ENCODE measurements at regions not wholly inside any gene's neighbourhood (a gene's known extent, or its start where the extent isn't known, plus 50 kb on each side); places are given as distances from the start of the nearest gene placed in this dataset.
"Not testable (repeated sequence)": the region's sequence is repeated elsewhere in the genome, so short reads cannot be mapped to it uniquely, and the experiment has no call there.

- peak; percentile 72 for DNase-seq (ENCODE audit: low read depth)
These were observed 396.2 kb upstream of the SLC35B3 start for GRCh38 chr6:8831366-8832152.

GRCh38 chr6:8830794-8831193, 395.4 kb upstream of the SLC35B3 start:
- DNase-seq (ENCODE audit: low read depth) = no peak

- DNase-seq (ENCODE audit: low read depth) = no peak
These were observed 394.5 kb upstream of the SLC35B3 start for GRCh38 chr6:8829796-8830195.

- no peak for DNase-seq (ENCODE audit: low read depth)
These were observed 394.0 kb upstream of the SLC35B3 start for GRCh38 chr6:8829296-8829695.

- DNase-seq (ENCODE audit: low read depth) = no peak
These were observed 393.0 kb upstream of the SLC35B3 start for GRCh38 chr6:8828376-8828775.

- DNase-seq (ENCODE audit: low read depth) = no peak
These were observed 390.4 kb upstream of the SLC35B3 start for GRCh38 chr6:8825726-8826125.

- DNase-seq (ENCODE audit: low read depth) = no peak
These were observed 386.6 kb upstream of the SLC35B3 start for GRCh38 chr6:8821981-8822381.

- DNase-seq (ENCODE audit: low read depth) = no peak
These were observed 385.0 kb upstream of the SLC35B3 start for GRCh38 chr6:8820313-8820712.

GRCh38 chr6:8819446-8819845, 384.1 kb upstream of the SLC35B3 start:
- no peak for DNase-seq (ENCODE audit: low read depth)

GRCh38 chr6:8814440-8815000, 379.2 kb upstream of the SLC35B3 start:
- no peak for DNase-seq (ENCODE audit: low read depth)

- DNase-seq (ENCODE audit: low read depth) = no peak
These were observed 375.0 kb upstream of the SLC35B3 start for GRCh38 chr6:8810325-8810724.

- DNase-seq (ENCODE audit: low read depth) = no peak
These were observed 374.3 kb upstream of the SLC35B3 start for GRCh38 chr6:8809662-8810061.

- no peak for DNase-seq (ENCODE audit: low read depth)
These were observed 367.9 kb upstream of the SLC35B3 start for GRCh38 chr6:8803181-8803760.

- not testable (repeated sequence) for DNase-seq (ENCODE audit: low read depth)
These were observed 367.1 kb upstream of the SLC35B3 start for GRCh38 chr6:8802397-8802796.

- DNase-seq (ENCODE audit: low read depth) = no peak
These were observed 359.1 kb upstream of the SLC35B3 start for GRCh38 chr6:8794420-8794819.

GRCh38 chr6:8789878-8790277, 354.5 kb upstream of the SLC35B3 start:
- no peak for DNase-seq (ENCODE audit: low read depth)

- DNase-seq (ENCODE audit: low read depth) = no peak
These were observed 349.9 kb upstream of the SLC35B3 start for GRCh38 chr6:8785223-8785622.

GRCh38 chr6:8783191-8783590, 347.8 kb upstream of the SLC35B3 start:
- no peak for DNase-seq (ENCODE audit: low read depth)

- DNase-seq (ENCODE audit: low read depth) = no peak
These were observed 345.3 kb upstream of the SLC35B3 start for GRCh38 chr6:8780653-8781052.

- DNase-seq (ENCODE audit: low read depth) = no peak
These were observed 329.4 kb upstream of the SLC35B3 start for GRCh38 chr6:8764733-8765132.

GRCh38 chr6:8760951-8761350, 325.6 kb upstream of the SLC35B3 start:
- no peak for DNase-seq (ENCODE audit: low read depth)

- no peak for DNase-seq (ENCODE audit: low read depth)
These were observed 323.1 kb upstream of the SLC35B3 start for GRCh38 chr6:8758412-8758811.

- no peak for DNase-seq (ENCODE audit: low read depth)
These were observed 315.3 kb upstream of the SLC35B3 start for GRCh38 chr6:8750627-8751026.

GRCh38 chr6:8749465-8749864, 314.1 kb upstream of the SLC35B3 start:
- no peak for DNase-seq (ENCODE audit: low read depth)

Measured in fibroblast of gingiva (primary cell).